AG09319 (cell line): ENCODE measurements at regions not wholly inside any gene's neighbourhood (a gene's known extent, or its start where the extent isn't known, plus 50 kb on each side); places are given as distances from the start of the nearest gene placed in this dataset.

Experiments used
- DNase-seq: peaks from one replicate; pipeline ENCODE4 v3.0.0-alpha.2; 2010; ENCODE audit warnings: low read depth; ENCODE audit errors: extremely low read depth
- TF ChIP-seq, protein P1 (sequence below): IDR thresholded peaks from 2 replicates; pipeline ENCODE4 v1.5.1; 2011; ENCODE audit warnings: low read depth, mild to moderate bottlenecking, inconsistent platforms, low read length, moderate library complexity

DNA sequence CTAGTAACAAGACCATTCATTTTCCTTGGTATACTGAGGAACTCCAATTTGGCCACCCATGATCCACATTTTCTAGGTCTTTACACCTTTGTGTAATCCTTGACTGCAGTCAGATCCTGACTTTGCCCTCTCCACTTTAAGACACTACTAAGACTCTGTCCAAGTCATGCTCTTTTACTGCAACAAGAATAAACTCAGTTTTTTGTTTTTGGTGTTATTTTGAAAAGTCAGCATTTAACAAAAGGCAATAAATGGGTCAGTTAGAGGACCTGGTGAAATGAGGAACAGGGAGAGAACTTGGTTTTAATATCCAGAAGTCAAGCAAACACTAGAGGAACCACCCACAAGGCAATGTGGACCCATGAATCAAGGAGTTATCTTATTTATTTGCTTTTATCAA is 252.2 kb upstream of the RBBP8 start:
- no peak for DNase-seq
- TF ChIP-seq, protein P1, sequence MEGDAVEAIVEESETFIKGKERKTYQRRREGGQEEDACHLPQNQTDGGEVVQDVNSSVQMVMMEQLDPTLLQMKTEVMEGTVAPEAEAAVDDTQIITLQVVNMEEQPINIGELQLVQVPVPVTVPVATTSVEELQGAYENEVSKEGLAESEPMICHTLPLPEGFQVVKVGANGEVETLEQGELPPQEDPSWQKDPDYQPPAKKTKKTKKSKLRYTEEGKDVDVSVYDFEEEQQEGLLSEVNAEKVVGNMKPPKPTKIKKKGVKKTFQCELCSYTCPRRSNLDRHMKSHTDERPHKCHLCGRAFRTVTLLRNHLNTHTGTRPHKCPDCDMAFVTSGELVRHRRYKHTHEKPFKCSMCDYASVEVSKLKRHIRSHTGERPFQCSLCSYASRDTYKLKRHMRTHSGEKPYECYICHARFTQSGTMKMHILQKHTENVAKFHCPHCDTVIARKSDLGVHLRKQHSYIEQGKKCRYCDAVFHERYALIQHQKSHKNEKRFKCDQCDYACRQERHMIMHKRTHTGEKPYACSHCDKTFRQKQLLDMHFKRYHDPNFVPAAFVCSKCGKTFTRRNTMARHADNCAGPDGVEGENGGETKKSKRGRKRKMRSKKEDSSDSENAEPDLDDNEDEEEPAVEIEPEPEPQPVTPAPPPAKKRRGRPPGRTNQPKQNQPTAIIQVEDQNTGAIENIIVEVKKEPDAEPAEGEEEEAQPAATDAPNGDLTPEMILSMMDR: no peak

DNA sequence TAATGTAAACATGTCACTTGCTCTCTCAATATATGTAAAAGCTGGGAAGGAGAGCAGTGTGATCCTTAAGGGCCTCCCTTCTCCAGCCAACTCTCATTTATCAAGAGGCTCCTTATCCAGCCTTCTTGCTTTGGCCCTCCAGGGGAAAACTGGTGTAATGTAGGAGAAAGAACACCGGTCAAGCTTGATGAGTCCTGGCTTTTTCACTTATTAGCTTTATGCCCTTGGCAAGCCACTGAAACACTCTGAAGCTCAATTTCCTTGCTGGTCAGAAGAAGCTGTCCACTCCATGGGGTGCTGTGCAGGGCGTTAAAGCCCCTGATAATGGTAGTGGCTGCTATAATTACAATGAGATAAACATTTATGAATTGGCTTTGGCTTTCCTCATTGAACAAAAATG is 251.2 kb upstream of the RBBP8 start:
- DNase-seq: no peak
- TF ChIP-seq, protein P1: no peak

DNA sequence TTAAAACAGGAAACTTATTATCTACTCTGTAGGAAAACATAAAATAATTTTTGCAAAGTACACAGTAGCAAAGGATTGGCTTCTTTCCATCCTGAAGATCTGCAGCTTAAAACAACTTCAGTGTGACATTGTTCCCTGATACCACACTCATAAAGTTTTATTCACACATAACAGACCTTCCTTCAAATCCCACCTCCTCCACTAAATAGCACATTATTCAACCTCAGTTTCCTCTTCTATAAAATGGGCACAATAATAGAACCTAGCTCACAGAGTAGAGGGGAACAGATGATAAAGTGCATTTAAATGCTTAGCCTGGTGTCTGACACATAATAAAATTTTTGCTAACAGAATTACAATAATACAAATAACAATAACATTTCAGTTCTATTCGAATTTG is 250.4 kb upstream of the RBBP8 start:
- TF ChIP-seq, protein P1: no peak
- DNase-seq: no peak

DNA sequence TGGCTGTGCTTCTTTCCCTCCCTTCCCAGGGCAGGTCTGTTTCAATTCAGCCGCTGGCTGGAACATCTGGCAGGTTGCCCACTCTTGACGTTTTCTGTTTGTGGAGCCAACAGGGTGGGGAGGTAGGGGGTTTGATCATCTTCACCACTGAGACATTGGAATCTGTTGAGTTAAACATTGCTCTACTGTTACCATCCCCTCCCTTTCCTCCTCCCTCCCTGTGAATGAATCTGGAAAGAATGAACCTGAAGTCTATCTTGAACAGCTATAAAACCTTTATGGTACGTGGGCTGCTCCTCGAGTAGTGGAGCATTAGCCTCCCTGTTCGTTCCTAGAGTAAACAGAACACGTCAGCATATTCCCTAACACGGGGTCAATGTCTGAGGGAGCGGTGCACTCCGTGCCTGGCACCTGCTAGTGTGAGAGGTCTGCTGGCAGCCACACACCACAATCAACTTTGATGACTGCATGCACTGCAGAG is 249.9 kb upstream of the RBBP8 start:
- TF ChIP-seq, protein P1: no peak
- peak; percentile 75 for DNase-seq

DNA sequence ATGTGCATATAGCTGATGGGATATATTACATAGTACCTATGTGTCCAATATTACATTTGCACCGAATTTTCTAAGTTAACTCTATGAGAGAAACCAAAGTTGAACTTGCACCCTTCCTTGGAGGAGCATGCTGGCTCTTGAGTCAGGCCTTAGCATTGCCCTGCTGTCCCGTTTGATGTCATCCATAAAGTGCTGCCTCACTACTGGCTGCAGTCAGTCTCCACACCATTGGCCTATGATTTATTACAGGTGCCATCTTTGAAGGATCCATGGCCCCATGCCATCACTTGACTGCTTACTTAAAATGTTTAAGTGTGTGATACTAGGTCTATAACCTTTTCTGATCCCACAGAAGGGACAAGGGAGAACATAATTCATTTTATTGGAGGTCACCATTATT is 249.3 kb upstream of the RBBP8 start:
- no peak for DNase-seq
- TF ChIP-seq, protein P1: no peak

DNA sequence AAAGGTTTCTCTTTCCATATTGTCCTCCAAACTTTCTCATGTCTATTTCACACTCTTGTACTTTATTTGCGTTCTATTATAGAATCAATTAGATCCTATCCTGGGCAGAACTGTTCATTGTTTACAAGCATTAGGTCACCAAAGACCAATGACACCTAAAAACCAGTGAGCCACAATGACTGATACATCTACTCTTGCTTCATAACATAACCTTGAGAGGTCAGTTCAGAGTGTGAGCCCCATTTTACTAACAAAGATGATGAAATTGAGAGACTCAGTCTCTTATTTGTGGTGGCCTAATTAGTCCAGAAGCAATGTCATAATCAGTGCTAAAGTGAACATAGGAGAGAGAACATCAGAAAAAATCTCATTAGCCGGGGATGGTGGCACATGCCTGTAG is 248.9 kb upstream of the RBBP8 start:
- no peak for DNase-seq
- TF ChIP-seq, protein P1: no peak

DNA sequence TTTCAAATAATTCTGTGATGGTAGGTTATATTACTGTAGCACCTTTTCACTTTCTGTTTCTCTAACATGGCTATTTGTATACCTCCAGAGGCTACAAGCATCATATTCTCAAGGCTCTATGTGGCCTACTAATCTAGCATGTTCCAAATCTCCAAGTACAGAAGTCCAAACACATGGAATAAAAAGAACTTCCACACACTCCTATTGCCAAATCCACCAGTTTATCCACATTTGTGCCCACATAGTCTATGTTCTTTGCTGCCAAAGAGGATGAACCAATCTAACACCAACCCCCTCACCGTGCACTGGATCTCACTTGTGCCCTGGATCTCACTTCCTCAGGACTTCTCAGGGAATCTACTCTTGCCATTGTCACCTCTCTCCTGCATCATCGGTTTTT is 247.3 kb upstream of the RBBP8 start:
- DNase-seq: no peak
- TF ChIP-seq, protein P1: no peak
